ENCODE measurements at regions not wholly inside any gene's neighbourhood (a gene's known extent, or its start where the extent isn't known, plus 50 kb on each side); places are given as distances from the start of the nearest gene placed in this dataset.
A peak's percentile ranks its signal among the peaks of the same experiment; 100 is the strongest.
"Not testable (repeated sequence)": the region's sequence is repeated elsewhere in the genome, so short reads cannot be mapped to it uniquely, and the experiment has no call there.

GRCh38 chr4:84001876-84002569 lies 466.1 kb downstream of the GPAT3 start:
- DNase-seq (ENCODE audit: low spot score) = no peak

- no peak for DNase-seq (ENCODE audit: low spot score)
Measured at GRCh38 chr4:83996254-83996653, 460.3 kb downstream of the GPAT3 start.

GRCh38 chr4:83993774-83994173 lies 457.9 kb downstream of the GPAT3 start:
- DNase-seq (ENCODE audit: low spot score) = no peak

GRCh38 chr4:83989835-83990234 lies 453.9 kb downstream of the GPAT3 start:
- no peak for DNase-seq (ENCODE audit: low spot score)

GRCh38 chr4:83981156-83981555 lies 445.2 kb downstream of the GPAT3 start:
- DNase-seq (ENCODE audit: low spot score) = no peak

- no peak for DNase-seq (ENCODE audit: low spot score)
Measured at GRCh38 chr4:83979773-83980172, 443.9 kb downstream of the GPAT3 start.

GRCh38 chr4:83974111-83974780 lies 438.3 kb downstream of the GPAT3 start:
- no peak for DNase-seq (ENCODE audit: low spot score)

- DNase-seq (ENCODE audit: low spot score) = no peak
Measured at GRCh38 chr4:83964996-83965541, 429.2 kb downstream of the GPAT3 start.

- DNase-seq (ENCODE audit: low spot score) = no peak
Measured at GRCh38 chr4:83962492-83962891, 426.6 kb downstream of the GPAT3 start.

GRCh38 chr4:83961575-83961974 lies 425.7 kb downstream of the GPAT3 start:
- peak; percentile 21 for DNase-seq (ENCODE audit: low spot score)

- DNase-seq (ENCODE audit: low spot score) = no peak
Measured at GRCh38 chr4:83959160-83959559, 423.3 kb downstream of the GPAT3 start.

- no peak for DNase-seq (ENCODE audit: low spot score)
Measured at GRCh38 chr4:83947830-83948193, 411.9 kb downstream of the GPAT3 start.

GRCh38 chr4:83947125-83947829 lies 411.4 kb downstream of the GPAT3 start:
- DNase-seq (ENCODE audit: low spot score) = no peak

- not testable (repeated sequence) for DNase-seq (ENCODE audit: low spot score)
Measured at GRCh38 chr4:83943691-83944090, 407.8 kb downstream of the GPAT3 start.

- no peak for DNase-seq (ENCODE audit: low spot score)
Measured at GRCh38 chr4:83932750-83933391, 397.0 kb downstream of the GPAT3 start.

GRCh38 chr4:83931659-83932438 lies 395.9 kb downstream of the GPAT3 start:
- no peak for DNase-seq (ENCODE audit: low spot score)

- no peak for DNase-seq (ENCODE audit: low spot score)
Measured at GRCh38 chr4:83929550-83929949, 393.6 kb downstream of the GPAT3 start.

GRCh38 chr4:83926950-83927349 lies 391.0 kb downstream of the GPAT3 start:
- no peak for DNase-seq (ENCODE audit: low spot score)

- no peak for DNase-seq (ENCODE audit: low spot score)
Measured at GRCh38 chr4:83923341-83923740, 387.4 kb downstream of the GPAT3 start.

GRCh38 chr4:83922402-83922801 lies 386.5 kb downstream of the GPAT3 start:
- no peak for DNase-seq (ENCODE audit: low spot score)

GRCh38 chr4:83921124-83921523 lies 385.2 kb downstream of the GPAT3 start:
- no peak for DNase-seq (ENCODE audit: low spot score)

GRCh38 chr4:83920375-83920774 lies 384.5 kb downstream of the GPAT3 start:
- no peak for DNase-seq (ENCODE audit: low spot score)
